NAMALWA (cell line): ENCODE measurements at regions not wholly inside any gene's neighbourhood (a gene's known extent, or its start where the extent isn't known, plus 50 kb on each side); places are given as distances from the start of the nearest gene placed in this dataset.

Experiments used
- DNase-seq: peaks from one replicate; pipeline ENCODE4 v3.0.0-alpha.2; 2015; ENCODE audit warnings: low spot score

DNA sequence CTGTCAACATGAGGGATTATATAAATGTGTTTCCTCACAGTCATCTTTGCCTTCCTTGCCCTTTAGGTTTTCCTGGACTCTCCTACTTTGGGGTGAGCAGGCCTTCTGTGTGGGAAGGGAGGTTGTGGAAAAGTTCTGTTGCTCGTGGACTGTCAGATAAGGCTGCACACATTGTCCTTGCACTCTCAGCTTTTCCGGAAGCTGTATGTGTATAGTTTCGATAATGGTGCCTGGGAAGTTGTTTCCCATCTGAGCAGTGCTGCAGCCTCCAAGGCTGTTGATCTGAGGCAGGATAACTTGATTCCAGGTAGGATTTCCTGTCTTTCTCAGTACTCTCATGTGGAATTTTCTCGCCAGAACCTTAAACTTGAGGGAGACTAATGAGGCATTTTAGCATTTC is 297.8 kb upstream of the AZI2 start:
- no peak for DNase-seq

DNA sequence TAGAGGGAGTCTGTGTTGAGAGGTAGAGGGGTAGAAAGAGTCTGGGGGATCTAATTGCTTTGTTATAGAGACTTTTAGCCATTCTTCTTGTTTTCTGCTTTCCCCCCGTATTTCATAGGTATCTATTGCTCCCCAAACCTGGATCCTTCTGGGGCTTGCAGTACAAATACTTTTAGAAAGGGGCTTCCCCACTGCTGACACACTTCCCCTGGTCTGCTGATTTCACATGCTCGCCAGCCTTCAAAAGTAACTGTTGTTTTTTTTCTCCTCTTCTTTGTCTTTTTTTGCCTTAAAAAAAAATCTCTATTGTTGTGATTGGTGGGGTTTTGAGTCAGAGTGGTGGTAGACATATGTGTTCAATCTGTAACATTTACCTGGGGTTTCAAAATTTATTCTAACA is 300.6 kb upstream of the AZI2 start:
- DNase-seq: no peak

DNA sequence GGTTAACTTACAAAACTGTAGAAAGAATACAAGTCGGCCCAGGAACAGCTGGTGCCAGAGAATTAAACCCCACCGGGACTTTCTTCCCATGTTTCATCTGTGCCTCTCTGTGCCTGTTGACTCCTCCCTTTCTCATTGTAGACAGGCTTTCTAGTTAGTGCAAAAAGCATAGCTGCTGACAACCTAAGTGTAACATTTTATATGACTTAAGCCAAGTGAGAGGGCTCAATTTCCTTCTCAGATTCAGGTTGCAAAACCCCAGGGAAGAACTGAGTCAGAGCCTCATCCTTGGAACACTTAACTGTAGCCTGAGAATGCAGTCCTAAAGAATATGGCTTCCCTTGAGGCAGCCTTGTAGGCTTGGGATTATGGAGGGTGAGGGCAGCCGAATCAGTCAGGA is 302.5 kb upstream of the AZI2 start:
- no peak for DNase-seq

DNA sequence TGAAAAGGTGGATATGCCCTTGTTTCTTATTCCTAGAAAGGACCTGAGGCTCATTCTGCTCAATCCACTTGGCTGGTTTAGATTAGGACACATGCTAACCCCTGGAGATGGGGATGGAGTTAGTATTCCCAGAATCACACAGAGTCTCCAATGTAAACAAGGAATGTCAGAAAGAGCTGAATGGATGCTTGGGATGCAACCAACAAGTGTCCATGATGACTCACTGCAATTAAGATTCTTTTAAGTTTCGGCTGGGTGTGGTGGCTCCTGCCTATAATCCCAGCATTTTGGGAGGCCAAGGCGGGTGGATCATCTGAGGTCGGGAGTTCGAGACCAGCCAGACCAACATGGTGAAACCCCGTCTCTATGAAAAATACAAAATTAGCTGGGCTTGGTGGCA is 315.5 kb upstream of the AZI2 start:
- no peak for DNase-seq

DNA sequence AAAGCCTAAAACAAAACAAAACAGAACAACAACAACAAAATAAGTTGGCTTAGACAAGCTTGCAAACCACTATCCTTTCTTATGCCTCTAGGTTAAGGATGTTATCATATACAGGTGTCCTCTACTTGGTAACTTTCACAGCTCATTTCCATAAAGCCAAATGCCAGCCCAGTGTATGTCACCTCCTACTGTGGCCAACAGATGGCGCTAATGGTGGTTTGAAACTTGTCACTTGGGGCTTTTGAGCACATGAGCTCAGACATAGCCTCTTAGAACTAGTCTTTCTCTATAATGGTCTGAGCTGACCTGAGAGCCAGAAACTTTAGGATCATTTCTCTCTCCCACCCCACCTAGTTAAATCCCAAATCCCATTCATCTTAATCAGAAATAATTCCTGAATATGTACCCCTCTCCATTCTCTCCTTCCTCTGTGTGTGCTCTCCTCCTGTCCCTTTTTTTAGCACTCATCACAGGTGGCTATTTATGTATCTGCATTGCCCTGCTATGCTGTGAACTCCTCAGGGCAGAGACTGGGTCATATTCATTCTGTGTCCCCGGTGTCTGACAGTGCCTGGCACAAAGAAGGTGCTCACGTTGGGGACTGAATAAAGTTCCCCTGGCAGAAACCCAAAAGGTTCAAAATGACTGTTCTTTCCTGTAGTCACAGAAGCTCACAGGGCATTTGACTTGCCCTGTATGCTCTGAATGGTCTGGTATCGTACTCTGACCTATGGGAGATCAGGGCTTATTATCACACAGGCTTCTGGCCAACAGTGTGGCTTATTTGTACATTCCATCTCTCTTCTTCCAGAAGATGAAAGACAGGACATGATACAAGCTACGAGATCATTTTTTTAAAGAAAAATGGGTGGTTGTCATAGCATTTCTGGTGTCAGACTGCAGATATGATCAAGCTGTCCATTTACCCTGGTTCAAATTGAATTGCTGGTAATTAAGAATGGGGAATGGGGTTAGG is 319.3 kb upstream of the AZI2 start:
- peak; percentile 87 for DNase-seq

DNA sequence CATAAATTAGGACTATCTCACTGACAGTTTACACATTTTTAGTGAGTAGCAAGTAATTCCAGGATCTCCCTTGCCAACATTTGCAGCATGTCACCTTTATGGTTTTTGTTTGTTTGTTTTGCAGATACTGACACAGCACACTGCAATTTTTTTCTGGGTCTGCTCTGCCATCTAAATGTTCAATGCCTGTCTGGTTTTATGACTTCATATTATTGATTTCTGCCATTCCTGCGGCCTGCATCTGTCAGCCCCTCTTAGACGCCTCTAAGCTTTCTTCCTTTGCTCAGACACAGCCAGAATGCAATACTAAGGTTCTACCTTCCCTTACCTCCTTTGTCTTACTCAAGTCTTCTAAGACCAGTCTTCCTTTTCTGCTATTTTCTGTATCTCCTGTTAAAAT is 321.2 kb upstream of the AZI2 start:
- no peak for DNase-seq

DNA sequence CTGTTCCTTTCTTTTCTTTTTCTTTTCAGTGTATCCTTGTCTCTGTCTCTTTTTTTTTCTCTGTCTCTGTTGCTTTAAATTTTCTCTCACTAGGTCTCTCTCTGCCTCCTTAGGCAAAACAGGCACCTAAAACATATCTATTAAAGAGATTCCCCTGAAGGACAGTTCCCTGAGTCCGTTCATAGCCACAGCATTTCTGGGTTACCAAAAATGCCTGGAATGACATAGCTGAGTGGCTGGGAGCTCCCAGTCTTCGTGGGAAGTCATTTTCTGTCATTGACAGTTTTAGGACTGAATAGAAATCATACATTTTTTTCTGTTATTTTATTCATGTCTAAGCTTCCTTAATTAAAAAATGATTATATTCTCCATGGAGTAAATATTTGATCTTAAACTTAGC is 323.8 kb upstream of the AZI2 start:
- no peak for DNase-seq

DNA sequence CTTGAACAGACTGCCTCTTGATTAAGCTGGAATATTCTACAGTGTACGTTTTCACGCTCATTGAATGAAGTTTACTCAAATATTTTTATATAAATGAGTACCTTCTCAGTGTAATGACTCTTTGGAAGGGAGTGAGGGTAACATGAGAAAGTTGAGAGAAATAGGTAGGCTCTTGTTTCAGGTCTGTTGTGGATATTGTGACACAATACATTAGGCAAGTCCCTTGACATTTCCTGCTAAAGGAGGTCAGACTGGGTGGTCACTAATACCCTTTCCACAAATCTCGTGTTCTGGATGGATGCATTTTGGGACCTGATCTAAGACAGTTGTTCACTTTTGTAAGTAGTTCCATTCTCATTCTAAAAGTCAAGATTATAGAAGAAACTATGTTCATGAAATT is 324.8 kb upstream of the AZI2 start:
- no peak for DNase-seq

DNA sequence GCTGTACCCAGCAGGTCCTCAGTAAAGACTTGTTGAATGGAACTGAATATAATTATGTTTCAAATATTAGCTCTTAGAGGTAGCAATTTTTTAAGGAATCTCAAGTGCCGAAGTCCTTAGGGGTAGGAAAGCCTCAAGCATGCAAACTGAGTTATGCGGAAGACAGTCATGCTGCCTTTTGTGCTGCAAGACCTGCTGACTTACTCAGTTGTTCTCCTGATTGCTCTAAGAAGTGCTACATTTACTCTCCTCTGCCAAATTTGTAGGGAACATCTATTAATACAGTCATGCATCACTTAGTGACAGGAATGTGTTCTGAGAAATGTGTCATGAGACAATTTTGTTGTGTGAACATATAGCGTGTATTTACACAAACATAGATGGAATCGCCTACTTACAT is 325.6 kb upstream of the AZI2 start:
- no peak for DNase-seq

DNA sequence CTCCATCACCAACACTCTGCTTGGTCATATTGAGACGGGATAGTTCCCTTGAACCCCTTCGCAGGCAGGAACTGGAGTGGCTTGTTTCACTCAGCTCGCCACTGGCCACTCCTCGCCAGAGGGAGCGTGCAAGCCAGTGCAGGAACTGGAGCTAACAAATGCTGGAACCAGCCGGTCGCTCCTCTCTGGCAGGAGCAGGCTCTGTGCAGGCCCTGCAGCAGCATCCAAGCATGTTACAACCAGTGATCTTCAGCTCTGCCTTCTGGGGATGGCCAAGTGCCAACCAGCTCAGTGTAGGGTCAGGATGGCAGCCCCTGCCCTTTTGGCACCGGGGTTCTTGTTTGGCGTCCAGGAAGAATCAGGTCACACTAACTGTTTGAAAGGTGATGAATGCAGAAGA is 329.0 kb upstream of the AZI2 start:
- no peak for DNase-seq

DNA sequence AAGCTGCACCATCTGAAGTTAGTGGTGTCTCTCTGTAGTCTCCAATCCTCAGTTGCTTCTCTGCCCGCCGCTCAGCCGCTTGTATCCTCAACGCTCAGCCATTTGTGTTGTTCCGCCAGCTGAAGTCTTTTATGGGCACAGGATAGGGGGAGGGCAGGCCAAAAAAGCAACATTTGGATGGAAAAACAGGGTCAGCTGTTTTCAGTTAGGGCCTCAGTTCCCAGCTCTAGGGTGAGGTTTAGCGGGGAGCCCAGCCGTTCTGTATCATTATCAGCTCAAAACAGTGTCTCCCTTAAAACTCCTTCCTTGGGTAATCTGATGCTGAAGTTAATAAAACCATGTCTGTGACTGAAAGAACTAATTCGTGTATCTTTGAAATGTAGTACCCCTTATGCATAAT is 329.5 kb upstream of the AZI2 start:
- DNase-seq: no peak

DNA sequence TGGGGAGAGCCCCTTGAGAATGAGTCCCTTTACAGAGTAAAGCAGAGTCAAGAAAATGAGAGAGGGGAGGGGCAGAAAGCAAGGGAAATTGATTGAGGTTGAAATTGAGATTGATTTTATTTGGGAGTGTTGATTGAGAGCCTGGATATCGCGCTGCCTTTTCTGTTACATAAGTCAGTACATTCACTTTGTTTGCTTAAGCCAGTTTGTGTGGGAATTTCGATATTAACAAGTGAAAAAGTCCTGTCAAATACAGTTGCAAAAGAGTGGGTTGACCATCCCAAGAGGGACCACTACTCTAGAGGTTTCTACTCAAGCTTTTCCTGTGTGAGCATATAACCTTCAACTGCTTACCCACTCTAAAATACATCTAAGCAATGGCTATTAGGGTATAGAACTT is 331.4 kb upstream of the AZI2 start:
- DNase-seq: no peak

DNA sequence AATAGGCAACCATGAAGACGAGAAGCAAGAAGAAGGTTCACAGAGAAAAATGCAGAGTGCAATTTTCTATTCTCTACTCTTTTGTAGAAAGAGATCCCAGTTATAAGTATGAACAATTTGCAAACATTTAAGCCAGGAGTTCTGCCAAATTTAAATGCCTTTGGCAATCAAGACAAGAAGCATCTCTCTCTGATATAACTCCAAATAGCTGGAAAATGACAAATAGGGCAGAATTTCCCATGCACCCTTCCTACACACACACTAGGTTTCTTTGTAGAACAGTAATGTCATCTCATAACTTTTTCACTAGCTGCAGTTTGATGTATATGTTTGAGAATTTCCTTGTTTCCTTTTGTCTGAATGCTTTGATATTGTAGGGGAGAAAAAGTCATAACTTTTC is 333.5 kb upstream of the AZI2 start:
- no peak for DNase-seq

DNA sequence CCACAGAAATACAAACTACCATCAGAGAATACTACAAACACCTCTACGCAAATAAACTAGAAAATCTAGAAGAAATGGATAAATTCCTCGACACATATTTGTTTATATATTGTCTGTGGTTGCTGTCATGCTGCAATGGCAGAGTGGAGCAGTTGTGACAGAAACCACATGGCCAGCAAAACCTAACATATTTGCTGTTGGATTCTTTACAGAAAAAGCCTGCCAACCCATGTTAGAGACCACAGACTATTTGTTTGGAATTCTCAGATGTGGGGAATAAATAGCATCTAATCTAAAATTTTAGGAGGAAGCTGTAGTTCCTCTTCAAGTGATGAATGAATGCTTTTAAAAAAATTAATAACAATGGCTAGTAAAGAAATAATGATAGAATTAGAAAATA is 341.6 kb upstream of the AZI2 start:
- no peak for DNase-seq

DNA sequence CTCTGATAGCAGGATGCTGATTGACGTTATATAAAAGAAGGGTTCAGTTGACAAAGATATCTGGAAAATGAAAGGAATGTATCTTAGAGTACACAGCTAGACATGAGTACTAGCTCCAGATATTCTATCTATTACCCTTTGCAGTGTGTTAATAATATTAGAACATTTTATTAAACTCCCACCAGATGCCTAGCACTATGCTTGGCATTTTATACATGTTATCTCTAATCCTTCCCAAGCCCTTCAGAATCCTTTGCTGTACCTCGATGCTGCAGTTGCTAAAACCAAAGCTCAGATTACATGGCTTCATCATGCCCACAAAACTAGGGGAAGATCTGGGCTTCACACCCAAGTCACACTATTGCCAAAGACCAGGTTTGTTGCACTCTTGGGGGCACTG is 350.1 kb upstream of the AZI2 start:
- DNase-seq: no peak

DNA sequence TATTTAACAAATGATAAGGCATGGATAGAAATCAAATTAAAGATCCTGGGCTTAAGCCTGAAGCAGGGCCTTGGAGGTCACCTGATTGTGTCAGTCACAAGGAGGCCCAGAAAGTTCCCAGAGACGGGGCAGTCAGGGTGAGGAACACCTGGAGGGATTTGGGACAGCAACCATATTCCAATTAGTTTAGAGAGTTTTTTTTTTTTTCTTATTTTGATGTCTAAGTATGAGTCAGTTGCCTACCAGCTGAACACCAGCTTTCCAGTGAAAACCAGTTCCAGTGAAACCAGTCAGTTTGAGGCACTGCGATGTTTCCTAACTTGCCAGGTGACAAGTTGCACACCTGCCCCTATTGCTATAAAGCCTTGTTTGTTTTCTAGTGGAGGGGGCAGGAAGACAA is 350.7 kb upstream of the AZI2 start:
- DNase-seq: no peak

DNA sequence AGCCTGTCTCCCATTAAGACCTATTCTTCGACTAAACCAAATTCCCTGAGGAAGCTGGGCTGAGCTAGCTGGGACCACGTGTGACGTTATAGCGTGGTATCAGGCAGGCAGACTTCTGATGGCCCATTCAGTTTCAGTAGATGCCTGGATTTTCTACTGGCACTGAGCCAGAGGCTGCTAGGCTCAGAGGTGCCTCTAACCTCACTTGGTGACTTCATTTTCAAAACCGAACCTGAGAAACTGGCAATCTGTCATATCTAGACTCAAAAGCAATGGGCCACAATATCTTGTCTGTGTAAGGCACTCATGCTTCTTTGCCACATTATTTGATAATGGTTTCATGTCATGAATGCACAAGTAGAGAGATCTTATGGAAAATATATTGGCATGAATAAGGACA is 352.1 kb upstream of the AZI2 start:
- no peak for DNase-seq

DNA sequence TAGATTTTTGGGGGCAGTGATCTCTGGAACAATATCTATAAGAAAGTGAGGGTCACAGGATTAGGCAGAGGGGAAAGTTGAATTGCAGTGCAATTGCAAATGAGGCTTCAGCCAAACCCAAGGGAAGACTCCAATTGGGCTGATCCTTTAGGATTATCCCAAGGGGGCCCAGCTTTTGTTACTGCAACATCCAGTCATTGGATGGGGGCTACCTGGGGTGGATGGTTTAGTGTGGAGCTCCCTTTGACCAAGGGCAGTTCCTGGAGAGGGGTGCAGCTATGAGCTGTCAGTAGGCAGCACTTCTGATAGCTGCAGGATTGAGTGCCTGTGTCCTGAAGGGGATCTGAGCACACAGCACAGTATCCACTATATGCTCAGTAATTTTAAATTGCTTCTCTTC is 355.2 kb upstream of the AZI2 start:
- no peak for DNase-seq

DNA sequence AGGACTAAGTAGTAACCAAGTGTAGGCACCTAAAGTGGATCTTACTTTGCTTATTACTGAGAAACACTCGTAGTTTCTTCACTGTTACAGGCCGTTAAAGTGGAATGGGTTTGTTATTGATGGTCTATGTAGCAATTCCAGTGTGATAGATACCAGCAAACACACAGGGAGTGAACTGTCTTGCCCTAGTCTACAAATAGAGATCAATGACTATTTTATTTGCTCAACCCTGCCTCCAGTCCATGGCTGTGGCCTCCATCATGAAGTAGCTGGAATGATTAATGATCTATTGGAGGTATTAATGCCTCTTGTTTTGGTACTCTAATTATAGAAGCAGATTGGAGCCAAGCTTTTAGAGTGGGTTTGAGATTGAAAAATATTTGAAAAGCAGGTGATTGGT is 362.7 kb upstream of the AZI2 start:
- no peak for DNase-seq

DNA sequence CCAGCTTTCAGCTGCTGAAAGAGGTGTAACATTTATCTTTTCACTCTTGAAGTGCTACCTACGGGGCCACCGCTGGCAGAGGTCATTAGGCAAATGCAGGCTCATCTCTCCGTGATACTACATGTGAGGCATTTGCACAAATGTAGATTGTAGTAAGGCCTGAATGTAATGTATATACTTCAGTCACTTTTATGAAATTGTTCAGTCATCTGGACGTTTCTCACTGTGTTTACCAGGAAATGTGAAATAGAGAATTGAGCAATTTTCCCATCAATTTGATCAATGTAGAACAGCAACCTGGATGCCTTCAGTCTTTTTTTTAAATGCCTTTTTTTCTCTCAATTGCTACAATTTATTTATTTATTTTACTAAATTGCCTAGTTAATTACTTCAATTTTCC is 368.3 kb upstream of the AZI2 start:
- DNase-seq: no peak

DNA sequence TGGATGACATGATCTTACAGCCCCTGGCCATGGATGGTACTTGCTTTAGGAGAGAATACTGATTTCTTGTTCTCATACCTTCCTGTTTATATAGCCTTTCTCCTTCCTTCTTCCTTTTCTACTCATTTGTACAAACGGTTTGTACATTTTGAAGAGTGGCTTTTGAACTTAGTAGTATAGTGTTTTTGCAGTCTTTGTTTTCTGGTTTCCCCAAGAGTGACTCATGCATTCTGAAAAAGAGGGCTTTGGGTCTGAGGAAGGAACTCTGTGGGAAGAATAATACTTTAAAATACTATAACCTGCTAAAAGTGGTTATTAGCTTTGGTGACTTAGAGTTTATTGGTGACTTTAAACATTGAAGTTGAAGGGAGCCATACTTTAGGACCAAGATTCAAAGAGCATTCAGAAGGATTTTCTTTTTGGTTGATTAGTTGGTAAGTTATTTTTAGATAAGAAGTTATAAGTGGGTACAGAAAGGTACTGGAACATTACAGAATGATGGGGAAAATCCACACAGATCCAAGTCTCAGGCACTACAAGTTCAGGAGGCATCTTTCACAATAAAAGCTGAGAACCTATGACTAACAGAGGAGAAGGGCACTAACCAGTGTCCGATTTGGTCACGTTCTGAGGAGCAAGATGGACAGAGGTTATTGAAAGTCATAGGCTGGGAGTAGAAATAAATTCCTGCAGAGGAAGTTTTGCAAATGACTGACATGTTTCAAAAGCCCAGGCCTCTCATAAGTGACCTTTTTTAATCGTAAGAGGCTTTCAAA is 369.6 kb upstream of the AZI2 start:
- DNase-seq: no peak

DNA sequence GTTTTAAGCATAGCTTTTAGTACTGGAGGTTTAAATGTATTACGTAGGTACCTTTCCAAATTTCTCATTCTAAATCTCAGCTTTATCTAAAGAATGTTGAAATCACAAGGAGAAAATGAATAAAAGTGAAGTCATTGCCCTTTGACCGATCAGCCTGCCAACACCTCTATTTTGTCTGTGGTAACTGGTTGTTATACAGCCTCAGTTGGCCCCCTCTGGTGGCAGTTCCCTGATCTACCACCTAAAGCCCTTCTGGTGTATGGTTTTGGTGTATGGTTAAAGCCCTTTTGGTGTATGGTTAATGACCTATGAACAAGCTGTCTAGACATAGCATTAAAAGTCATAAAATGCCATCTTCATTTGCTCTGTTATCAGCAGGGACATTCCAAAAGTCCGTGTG is 378.2 kb upstream of the AZI2 start:
- DNase-seq: peak; percentile 63

DNA sequence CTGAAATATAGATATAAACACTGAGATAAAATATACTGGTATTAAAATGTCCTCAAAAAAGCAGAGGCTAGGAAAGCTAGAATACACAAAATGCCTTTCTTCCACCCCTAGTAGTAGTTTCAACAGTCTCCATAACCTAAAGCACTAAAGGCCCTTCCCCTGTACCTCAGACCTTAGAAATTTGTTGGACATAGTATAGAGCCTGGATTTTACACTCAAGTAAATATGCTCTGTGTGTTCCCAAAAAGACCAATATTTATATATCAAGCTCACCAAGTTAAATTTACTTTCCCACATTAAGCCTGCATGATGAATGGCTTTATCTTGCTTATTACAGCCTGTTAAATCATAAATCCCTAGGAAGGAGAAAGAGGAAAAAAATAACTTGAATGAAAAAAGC is 378.7 kb upstream of the AZI2 start:
- DNase-seq: no peak

DNA sequence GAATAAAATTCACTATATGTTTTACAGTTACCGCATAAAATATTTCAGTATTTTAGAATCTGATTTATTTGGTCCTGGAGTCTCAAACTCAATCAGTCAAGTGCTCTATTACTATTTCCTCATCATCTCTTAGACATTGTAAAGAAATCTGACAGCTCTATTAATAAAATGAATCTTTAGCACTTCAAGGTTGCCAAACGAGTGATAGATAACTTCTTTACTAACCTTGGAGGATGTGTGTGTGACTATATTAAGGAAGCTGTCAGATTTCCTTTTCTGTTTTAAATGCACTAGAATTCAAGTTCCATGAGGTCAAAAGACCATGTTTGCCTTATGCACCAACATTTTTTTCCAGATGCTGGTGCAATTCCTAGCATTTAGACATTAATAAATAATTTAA is 389.8 kb upstream of the AZI2 start:
- DNase-seq: no peak
